GM19328 (cell line): ENCODE measurements at regions not wholly inside any gene's neighbourhood (a gene's known extent, or its start where the extent isn't known, plus 50 kb on each side); places are given as distances from the start of the nearest gene placed in this dataset.
"Not testable (repeated sequence)": the region's sequence is repeated elsewhere in the genome, so short reads cannot be mapped to it uniquely, and the experiment has no call there.

Experiments used
- ATAC-seq: cut with Tn5 transposase; IDR thresholded peaks from one replicate; pipeline ENCODE4 v1.9.1; 2021; ENCODE audit warnings: mild to moderate bottlenecking, moderate library complexity; ENCODE audit not compliant: unreplicated experiment

DNA sequence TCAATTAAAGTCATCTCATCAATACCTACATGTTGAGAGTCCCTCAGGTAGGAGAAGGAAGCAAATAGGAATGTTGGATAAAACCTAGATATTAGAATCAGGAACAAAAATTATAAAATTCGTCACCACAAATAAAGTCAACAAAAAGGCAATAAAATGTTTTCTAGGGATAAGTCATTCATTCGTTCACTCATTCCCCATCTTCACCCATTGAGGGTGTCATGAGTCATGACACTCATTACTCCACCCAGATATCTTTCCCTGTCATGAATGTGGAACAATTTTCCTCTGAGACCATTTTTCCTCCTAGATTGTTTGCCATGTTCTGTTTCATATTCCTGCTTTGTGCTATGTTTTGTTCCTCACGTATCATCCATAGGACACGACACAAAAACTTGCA is 50.9 kb upstream of the OLIG3 start:
- no peak for ATAC-seq

GRCh38 chr6:137547186-137547585 is 53.0 kb upstream of the OLIG3 start:
- no peak for ATAC-seq

DNA sequence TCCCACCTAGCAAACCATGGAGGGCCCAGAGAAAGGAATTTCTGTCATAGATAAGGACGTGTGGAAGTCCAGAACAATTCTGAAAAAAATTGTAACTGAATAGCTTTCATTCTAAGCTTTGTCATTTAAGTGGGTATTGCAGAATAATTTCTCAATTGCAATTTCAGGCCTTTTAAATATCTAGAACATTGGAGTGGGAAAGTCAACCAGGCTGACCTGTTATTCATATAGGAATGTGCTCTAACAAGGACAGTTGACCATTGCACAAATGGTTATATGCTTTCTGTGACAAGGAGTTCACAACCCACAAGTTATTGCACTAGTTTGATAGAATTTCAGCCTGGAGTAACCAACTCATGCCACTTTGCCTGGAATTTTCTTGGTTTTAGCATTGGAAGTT is 53.4 kb upstream of the OLIG3 start:
- ATAC-seq, result no peak

GRCh38 chr6:137549106-137549505 is 54.9 kb upstream of the OLIG3 start:
- no peak for ATAC-seq

DNA sequence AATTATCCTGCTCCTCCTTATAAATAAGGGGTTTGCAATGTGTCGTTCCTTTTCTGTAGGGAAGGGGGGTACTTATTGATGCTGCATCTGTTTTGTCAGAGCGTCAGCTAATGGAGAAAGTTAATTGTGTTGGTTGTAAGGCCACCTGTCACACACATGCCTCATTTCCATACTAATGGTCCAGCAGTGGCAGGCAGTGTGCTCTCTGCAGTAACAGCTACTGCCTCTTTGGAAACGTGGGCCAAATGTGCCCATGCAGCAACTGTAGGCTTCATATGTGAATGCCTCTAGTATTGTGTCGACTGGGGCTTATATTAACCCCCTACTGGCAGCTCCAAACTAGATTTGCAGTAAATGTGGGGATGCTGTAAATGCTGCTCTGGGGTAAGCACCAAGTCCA is 56.3 kb upstream of the OLIG3 start:
- no peak for ATAC-seq

GRCh38 chr6:137552146-137552545 is 58.0 kb upstream of the OLIG3 start:
- no peak for ATAC-seq

GRCh38 chr6:137552809-137553208 is 58.6 kb upstream of the OLIG3 start:
- no peak for ATAC-seq

DNA sequence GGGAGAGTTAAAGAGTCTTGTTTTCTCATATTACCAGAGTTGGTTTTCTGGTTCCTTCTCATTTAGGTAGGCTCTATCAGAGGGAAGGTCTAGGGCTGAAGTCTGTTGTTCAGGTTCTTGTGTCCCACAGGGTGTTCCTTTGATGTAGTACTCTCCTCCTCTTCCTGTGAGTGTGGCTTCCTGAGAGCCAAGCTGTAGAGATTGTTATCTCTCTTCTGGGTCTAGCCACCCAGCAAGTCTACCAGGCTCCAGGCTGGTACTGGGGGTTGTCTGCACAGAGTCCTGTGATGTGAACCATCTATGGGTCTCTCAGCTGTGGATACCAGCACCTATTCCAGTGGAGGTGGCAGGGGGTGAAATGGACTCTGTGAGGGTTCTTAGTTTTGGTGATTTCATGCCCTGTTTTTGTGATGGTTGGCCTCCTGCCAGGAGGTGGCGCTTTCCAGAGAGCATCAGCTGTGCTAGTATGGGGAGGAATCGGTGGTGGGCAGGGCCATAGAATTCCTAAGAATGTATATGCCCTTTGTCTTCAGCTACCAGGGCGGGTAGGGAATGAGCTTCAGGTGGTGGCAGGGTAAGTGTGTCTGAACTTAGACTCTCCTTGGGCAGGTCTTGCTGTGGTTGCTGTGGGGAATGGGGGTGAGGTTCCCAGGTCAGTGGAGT is 65.5 kb upstream of the OLIG3 start:
- ATAC-seq, result not testable (repeated sequence)

DNA sequence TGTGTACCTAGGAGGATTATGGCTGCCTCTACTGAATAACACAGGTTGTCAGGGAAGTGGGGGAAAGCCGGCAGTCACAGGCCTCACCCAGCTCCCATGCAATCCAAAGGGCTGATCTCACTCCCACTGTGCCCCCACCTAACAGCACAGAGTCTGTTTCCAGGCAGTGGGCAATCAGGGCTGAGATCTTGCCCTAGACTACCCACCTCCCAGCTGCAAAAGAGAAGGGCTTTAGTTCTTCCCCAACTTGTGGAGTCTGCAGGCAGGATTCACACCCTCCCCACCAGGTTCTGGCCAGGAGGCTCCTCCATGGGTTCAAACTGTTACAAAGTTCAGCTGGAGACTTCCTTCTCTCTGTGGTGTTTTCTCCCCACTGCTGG is 66.0 kb upstream of the OLIG3 start:
- no peak for ATAC-seq

DNA sequence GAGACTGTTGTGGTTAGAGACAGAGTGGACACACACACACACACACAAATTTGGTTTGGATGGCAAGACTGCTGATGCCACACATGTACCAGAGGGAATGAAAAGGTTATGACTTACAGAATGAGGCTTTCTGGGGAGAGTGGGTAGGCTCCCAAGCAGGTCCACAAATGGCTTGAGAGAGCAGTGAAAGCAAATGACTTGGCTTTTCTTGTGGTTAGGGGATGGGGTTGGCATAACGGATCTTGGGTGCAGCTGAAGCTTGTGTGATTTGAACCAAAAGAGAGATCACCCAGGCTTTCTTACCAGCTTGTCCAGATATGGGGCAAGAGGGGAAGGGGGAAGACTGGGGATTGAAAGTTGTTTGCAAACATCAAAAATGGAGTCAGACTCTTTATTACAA is 73.9 kb upstream of the OLIG3 start:
- no peak for ATAC-seq

- no peak for ATAC-seq
These were observed 76.2 kb upstream of the OLIG3 start for GRCh38 chr6:137570393-137570792.

DNA sequence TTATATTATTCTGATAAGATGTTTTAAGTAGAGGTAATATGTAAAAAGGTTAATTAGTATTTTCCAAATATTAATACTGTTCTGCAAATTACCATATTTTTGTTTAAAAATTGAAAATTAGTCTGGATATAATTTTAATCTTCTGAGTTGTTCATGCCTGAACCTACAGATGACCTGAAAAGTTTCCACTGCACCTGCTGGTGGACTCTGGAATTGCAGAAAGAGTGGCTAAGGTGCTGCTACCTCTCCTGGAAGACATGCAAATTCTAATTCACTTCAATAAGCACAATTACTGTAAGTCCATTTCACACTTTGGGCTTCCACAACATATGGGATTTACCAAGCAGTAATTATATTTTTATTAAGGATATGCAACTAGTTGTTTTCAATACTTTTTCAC is 77.7 kb upstream of the OLIG3 start:
- ATAC-seq, result no peak

GRCh38 chr6:137573739-137574138 is 79.5 kb upstream of the OLIG3 start:
- ATAC-seq, result no peak

DNA sequence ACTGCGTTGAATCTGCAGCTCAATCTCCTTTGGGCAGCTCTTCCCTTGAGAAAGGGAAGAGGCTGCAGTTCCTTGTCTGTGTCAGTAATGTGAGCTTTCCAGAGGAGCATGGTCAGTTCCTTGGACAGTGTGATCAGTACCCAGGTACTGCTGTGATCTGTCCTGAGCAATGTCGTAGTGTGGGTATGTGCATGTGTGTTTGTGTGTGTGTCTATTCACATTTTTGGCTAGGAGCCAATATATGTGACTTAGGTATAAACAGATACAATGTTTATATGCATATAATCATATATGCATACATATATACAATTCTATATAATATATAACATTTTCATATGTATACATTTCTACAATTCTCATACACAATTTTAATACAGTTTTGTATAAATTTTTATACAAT is 85.4 kb upstream of the OLIG3 start:
- no peak for ATAC-seq

DNA sequence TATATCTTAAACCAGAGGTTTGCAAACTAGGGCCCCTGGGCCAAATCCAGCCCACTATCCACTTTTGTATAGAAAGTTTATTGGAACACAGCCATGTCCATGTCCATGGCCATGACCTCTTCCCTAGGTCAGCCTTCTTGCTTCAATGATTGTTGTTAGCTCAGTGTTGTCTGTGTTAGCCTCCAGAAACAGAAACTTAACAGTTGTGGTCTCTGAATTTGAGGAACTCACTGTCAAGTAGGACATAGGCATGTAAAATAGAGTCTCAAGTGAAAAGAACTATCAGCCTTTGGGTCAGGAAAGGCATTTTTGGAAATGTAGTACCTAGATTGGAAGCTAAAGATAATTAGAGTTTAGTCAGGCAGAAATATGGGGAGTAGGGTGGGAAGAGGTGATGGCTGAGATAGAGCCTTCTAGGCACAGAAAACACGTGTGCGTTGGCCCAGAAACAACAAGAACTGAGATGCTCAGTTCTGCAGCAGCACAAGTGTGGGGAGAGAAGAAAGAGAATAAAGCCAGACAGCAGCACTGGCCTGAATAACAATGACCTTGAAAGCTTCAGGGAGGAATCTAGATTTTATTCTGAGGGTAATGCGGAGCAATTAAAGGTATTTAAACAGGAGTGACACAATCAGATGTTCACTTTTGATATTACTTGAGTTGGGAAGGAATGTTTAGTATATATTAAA is 87.0 kb upstream of the OLIG3 start:
- ATAC-seq, result no peak

DNA sequence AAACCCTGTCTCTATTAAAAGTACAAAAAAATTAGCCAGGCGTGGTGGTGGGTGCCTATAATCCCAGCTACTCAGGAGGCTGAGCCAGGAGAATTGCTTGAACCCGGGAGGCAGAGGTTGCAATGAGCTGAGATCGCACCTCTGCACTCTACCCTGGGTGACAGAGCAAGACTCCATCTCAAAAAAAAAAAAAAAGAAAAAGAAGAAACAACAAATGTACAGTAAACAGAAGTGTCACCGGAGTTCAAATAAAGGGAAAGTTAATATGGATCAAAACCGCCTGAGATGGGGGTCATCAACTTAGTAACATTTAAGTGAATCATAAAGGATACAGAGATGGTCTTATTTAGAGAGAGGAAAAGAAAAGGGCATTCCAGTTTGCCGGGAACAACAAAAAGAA is 89.3 kb upstream of the OLIG3 start:
- not testable (repeated sequence) for ATAC-seq

GRCh38 chr6:137588472-137588871 is 94.3 kb upstream of the OLIG3 start:
- ATAC-seq, result no peak

DNA sequence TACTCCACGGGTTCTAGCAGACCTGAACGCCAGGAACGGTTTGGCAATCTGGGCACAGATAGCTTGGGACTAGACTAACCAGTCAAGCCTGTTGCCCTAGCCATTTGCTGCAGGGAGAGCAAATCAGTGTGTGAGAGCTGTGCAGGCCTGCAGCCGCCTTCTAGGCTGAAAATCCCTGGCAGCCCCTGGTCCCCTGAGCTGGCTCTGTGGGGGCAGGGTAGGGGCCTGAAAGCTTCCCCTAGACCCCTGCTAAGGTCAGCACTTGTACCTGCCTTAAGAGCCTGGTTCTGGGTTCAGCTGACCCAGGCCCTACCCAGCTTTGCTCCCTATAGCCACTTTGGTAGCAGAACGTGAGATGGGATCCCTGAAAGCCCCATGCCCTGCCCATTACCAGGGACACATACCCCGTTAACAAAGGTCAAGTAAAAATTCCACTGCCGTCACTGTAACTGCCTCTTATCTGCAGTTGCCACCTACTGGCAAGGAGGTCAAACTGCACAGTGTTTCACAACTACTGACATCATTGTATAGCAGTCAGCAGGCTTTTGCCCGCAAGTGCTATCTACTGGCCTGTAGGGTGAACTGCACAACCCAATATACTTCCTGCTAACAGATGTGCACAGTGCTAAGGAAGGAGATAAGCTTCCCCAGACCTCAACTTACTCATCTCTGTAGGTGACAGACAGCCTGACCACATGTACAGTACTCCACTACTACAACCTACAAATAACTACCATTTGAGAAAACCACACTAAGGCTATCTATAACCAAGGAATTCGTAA is 95.1 kb upstream of the OLIG3 start:
- ATAC-seq, result peak; percentile 100

GRCh38 chr6:137590684-137591083 is 96.5 kb upstream of the OLIG3 start:
- ATAC-seq, result no peak

DNA sequence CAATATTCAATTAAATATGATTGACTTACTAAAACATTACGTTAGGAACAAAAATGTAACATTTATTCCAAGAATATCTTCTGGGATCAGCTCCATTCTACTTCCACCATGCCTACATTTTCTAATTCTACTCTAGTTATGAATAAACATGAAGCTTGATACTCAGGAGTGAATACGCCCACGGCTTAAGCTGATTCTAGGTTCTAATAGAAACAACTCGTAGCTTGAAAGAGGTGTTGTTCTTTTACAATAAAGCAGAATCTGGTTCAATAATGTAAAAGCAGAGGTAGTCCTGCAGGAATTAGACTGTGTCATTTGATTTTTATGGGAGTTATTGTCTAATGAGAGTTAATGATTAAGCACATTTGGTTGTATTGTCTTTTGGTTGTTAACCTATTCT is 107.3 kb upstream of the OLIG3 start:
- no peak for ATAC-seq

DNA sequence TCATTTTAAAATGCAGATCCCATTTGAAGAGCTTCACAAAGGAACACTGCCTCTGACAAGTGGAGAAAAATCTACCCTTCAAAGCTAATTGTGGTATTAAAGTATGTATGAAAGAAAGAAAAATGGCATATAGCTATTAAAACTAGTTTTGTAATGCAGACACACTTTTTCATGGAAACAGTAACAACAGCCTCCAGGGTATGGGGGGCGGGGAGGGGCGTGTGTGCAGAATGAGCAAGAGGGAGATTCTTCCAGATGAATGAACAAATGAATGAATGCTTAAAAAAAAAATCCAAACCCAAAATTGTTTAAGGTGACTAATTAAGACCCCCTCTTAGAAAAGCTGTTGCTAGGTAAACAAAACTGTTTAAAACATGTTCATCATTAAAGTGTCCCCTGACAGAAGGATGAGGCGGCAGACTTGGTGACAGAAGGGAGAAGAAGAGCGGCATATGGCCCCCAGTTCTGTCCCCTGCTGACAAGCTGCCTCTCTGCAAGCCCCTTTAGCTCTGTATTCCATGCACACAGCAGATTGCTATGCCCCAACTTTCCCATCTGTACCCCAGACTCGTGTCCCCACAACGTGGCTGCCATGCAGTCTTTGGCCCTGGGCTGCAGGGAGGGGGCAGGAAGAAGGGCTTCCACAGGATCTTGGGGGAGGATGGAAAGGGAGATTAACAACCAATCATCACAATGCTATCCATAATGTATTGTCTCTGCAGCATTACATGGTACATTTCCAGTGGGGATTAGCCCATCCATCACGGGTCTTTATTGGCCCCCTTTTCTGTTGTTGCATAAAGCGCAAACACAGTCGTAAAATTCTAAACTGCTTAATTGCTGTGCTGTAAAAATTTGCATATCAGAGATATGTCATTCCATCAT is 108.4 kb upstream of the OLIG3 start:
- ATAC-seq, result no peak
